Activated gamma-delta T cell treated with Interleukin-2 at 50 U/mL for 16 hours (primary cell): ENCODE measurements at regions not wholly inside any gene's neighbourhood (a gene's known extent, or its start where the extent isn't known, plus 50 kb on each side); places are given as distances from the start of the nearest gene placed in this dataset.

Experiments
- DNase-seq: peaks from one replicate; pipeline ENCODE4 v3.0.0-alpha.2; 2020

- no peak for DNase-seq
These were observed 59.0 kb upstream of the ZNF726 start for GRCh38 chr19:23855676-23856075.

GRCh38 chr19:23851966-23852365 lies 62.7 kb upstream of the ZNF726 start:
- no peak for DNase-seq

DNA sequence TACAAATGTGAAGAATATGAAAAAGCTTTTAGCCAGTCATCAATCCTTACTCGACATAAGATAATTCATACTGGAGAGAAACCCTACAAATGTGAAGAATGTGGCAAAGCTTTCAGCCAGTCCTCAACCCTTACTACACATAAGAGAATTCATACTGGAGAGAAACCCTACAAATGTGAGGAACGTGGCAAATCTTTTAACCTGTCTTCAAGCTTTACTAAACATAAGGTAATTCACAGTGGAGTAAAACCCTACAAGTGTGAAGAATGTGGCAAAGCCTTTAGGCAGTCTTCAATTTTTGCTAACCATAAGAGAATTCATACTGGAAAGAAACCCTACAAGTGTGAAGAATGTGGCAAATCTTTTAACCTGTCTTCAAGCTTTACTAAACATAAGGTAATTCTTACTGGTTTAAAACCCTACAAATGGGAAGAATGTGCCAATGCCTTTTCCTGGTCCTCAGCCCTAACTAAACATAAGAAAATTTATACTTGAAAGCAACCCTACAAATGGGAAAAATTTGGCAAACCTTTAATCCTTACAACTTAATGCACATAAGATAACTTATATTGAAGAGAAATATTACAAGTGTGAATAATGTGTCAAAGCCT lies 74.1 kb upstream of the ZNF681 start:
- DNase-seq: no peak

DNA sequence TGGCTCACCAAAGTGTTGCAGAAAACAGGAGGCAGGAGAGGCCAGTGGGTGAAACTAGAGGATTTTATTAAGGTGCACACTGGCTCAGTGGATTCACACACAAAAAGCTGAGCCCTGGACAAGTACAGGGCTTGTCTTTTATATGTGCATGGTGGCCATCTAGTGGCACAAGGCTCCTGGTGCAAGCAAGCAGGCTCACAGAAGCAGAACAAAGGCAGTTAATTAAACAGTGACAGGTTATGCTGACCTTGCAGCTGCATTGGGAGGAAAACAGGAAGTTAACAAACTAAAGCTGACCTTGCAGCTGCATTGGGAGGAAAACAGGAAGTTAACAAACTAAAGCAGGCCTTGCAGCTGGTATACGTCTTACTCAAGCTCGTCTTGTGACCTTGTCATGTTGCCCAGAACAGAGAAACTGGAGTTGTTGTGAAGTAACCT lies 65.3 kb upstream of the ZNF681 start:
- no peak for DNase-seq

GRCh38 chr19:23822735-23823134 lies 64.0 kb upstream of the ZNF681 start:
- no peak for DNase-seq

DNA sequence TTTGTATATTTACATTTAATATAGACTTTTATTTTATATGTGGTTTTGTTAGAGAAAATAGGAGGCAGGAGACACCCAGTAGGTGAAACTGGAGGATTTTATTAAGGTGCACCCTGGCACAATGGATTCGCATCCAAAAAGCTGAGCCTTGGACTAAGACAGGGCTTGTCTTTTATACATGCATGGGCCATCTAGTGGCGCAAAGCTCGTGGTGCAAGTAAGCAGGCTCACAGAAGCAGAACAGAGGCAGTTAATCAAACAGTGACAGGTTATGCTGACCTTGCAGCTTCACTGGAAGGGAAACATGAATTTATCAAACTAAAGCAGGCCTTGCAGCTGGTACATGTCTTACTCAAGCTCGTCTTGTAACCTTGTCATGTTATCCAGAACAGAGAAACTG lies 58.8 kb upstream of the ZNF681 start:
- peak; percentile 23 for DNase-seq

DNA sequence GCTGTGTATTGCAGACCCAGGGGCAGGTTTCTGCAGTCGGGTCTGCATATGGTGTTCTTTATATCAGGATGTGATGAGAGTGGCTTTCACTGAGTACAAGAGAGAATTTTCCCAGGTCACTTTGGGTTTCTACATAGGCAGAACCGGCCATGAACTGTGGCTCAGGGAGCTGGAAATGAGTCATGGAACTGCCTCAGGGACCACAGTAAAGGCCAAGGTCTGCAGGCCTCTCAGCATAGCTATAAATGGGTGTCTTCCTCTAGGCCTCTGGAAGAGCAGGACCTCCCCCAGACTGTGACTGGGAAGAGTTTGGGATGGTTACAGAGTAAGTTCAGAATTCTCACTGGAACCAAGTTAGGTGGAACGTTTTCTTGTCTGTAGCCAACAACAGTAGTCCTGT lies 51.8 kb upstream of the ZNF681 start:
- DNase-seq: no peak
